HCT116 (cell line): ENCODE measurements at regions not wholly inside any gene's neighbourhood (a gene's known extent, or its start where the extent isn't known, plus 50 kb on each side); places are given as distances from the start of the nearest gene placed in this dataset.

Source experiments
- ATAC-seq: fragments of 200-7000 bp; cut with Tn5 transposase; 2 replicates; pipeline ENCODE4 v1.9.1; 2020; ENCODE audit warnings: mild to moderate bottlenecking, moderate library complexity
- BruUV-seq: library from RNA; stranded (reverse); fragments of 400-500 nt; replicated peaks from 2 replicates; lab custom pipeline; 2021; lab: Mats Ljungman, UMichigan
- CTCF ChIA-PET: fragments of 300-600 bp; sonication (Branson Sonifier 250); formaldehyde crosslinking; loops from one replicate; lab custom pipeline; 2021; ENCODE audit warnings: antibody characterized with exemption; lab: Charles Lee
- POLR2A ChIA-PET: fragments of 300-600, 350-600 bp; sonication (Branson Sonifier 250); formaldehyde crosslinking; loops from one replicate; lab custom pipeline; 2021; ENCODE audit warnings: antibody characterized with exemption; lab: Charles Lee
- RAD21 ChIA-PET, 2 experiments: fragments of 300-600 bp; sonication (Branson Sonifier 250); formaldehyde crosslinking; loops; one replicate each; lab custom pipeline; 2023; ENCODE audit warnings: low total read pairs in 2 of 2; ENCODE audit not compliant: uncharacterized antibody in 2 of 2, unreplicated experiment in 2 of 2, low non-redundant PET in 1 of 2; lab: Charles Lee
- DNase-seq: peaks from one replicate; pipeline ENCODE4 v3.0.0-alpha.2; 2010; ENCODE audit warnings: low read depth, low spot score
- H2AFZ ChIP-seq: fragments of 200-600 bp; shearing (Covaris generic), sonication (generic); 2 replicates; pipeline ENCODE4 v1.6.1; 2017; ENCODE audit warnings: low read depth, mixed run types, mixed read lengths, antibody characterized with exemption, low read length; ENCODE audit not compliant: poor library complexity, severe bottlenecking
- H3K27ac ChIP-seq: 2 replicates; pipeline ENCODE4 v1.5.1; 2012; ENCODE audit warnings: low read depth, low read length
- H3K27me3 ChIP-seq: fragments of 200-600 bp; sonication (generic); 2 replicates; pipeline ENCODE4 v1.6.1; 2016; ENCODE audit warnings: mixed run types, low read length, mixed read lengths; ENCODE audit not compliant: insufficient read depth
- H3K36me3 ChIP-seq, 2 experiments: fragments of 200-500 bp in 1 of 2; fragments of 200-600 bp in 1 of 2; sonication (Bioruptor generic) in 1 of 2; sonication (generic) in 1 of 2; 2 replicates each; pipeline versions ENCODE4 v1.5.1 to v1.6.1; 2014 to 2016; ENCODE audit warnings: low read length in 2 of 2, inconsistent platforms in 1 of 2, mixed read lengths in 1 of 2, mixed run types in 1 of 2; ENCODE audit not compliant: insufficient read depth in 2 of 2, control insufficient read depth in 1 of 2
- H3K4me1 ChIP-seq, 2 experiments: fragments of 200-600 bp in 1 of 2; sonication (generic) in 1 of 2; 2 replicates each; pipeline versions ENCODE4 v1.5.1 to v1.6.1; 2012 to 2017; ENCODE audit warnings: low read length in 2 of 2, inconsistent platforms in 1 of 2, mild to moderate bottlenecking in 1 of 2, mixed read lengths in 1 of 2, mixed run types in 1 of 2, moderate library complexity in 1 of 2; ENCODE audit not compliant: insufficient read depth in 2 of 2, control insufficient read depth in 1 of 2
- H3K4me2 ChIP-seq: fragments of 200-600 bp; sonication (generic); 2 replicates; pipeline ENCODE4 v1.6.1; 2017; ENCODE audit warnings: mixed run types, low read length, mixed read lengths
- H3K4me3 ChIP-seq, 2 experiments: fragments of 200-600 bp in 1 of 2; sonication (generic) in 1 of 2; replicated peaks in 1 of 2; 2 replicates each; pipeline ENCODE4 v1.5.1; 2011 to 2016; ENCODE audit warnings: low read length in 2 of 2, control low read depth in 1 of 2, low read depth in 1 of 2, mild to moderate bottlenecking in 1 of 2, mixed read lengths in 1 of 2, mixed run types in 1 of 2
- H3K79me2 ChIP-seq: fragments of 200-600 bp; sonication (generic); 2 replicates; pipeline ENCODE4 v1.6.1; 2017; ENCODE audit warnings: mild to moderate bottlenecking, mixed run types, low read length, moderate library complexity, mixed read lengths; ENCODE audit not compliant: insufficient read depth
- H3K9ac ChIP-seq: fragments of 200-600 bp; sonication (generic); 2 replicates; pipeline ENCODE4 v1.6.1; 2016; ENCODE audit warnings: low read length, mixed read lengths
- H3K9me2 ChIP-seq: fragments of 200-600 bp; sonication (generic), shearing (Covaris generic); 2 replicates; pipeline ENCODE4 v1.6.1; 2017; ENCODE audit warnings: mixed run types, mild to moderate bottlenecking, moderate library complexity; ENCODE audit not compliant: insufficient read depth
- H3K9me3 ChIP-seq, 2 experiments: fragments of 200-500 bp in 1 of 2; fragments of 200-600 bp in 1 of 2; sonication (Bioruptor generic) in 1 of 2; sonication (generic) in 1 of 2; 2 replicates each; pipeline ENCODE4 v1.6.1; 2014 to 2017; ENCODE audit warnings: low read length in 2 of 2, mixed read lengths in 2 of 2, inconsistent platforms in 1 of 2, low read depth in 1 of 2, mild to moderate bottlenecking in 1 of 2, mixed run types in 1 of 2, moderate library complexity in 1 of 2; ENCODE audit not compliant: control insufficient read depth in 1 of 2, insufficient read depth in 1 of 2
- H4K20me1 ChIP-seq: fragments of 200-600 bp; sonication (generic), shearing (Covaris generic); 2 replicates; pipeline ENCODE4 v1.6.1; 2017; ENCODE audit warnings: mixed run types, mild to moderate bottlenecking, moderate library complexity; ENCODE audit not compliant: insufficient read depth
- EGR1 ChIP-seq: IDR thresholded peaks from 2 replicates; pipeline ENCODE4 v1.6.1; 2012; ENCODE audit warnings: low read depth
- ELF1 ChIP-seq: IDR thresholded peaks from 2 replicates; pipeline ENCODE4 v1.6.1; 2012; ENCODE audit warnings: low read depth, borderline replicate concordance
- EZH2 ChIP-seq: fragments of 200-600 bp; sonication (generic); IDR thresholded peaks from 2 replicates; pipeline ENCODE4 v1.6.1; 2017; ENCODE audit warnings: antibody characterized with exemption, mixed run types
- EZH2phosphoT487 ChIP-seq: fragments of 200-600 bp; IDR thresholded peaks from 2 replicates; pipeline ENCODE4 v1.6.1; 2018; ENCODE audit warnings: antibody characterized with exemption, borderline replicate concordance
- JUND ChIP-seq: IDR thresholded peaks from 2 replicates; pipeline ENCODE4 v1.6.1; 2012
- POLR2A ChIP-seq: IDR thresholded peaks from 2 replicates; pipeline ENCODE4 v1.7.0; 2011; ENCODE audit warnings: borderline replicate concordance; ENCODE audit not compliant: insufficient read depth, insufficient read length; ENCODE audit errors: extremely low read depth
- POLR2AphosphoS5 ChIP-seq: IDR thresholded peaks from 2 replicates; pipeline ENCODE4 v1.6.1; 2011; ENCODE audit warnings: mild to moderate bottlenecking, low read depth, low read length, moderate library complexity
- RAD21 ChIP-seq: IDR thresholded peaks from 2 replicates; pipeline ENCODE4 v1.6.1; 2012; ENCODE audit warnings: low read depth, mild to moderate bottlenecking
- SIN3A ChIP-seq: IDR thresholded peaks from 2 replicates; pipeline ENCODE4 v1.6.1; 2012; ENCODE audit warnings: low read depth
- SP1 ChIP-seq: IDR thresholded peaks from 2 replicates; pipeline ENCODE4 v1.6.1; 2012; ENCODE audit warnings: low read depth
- SRF ChIP-seq: IDR thresholded peaks from 2 replicates; pipeline ENCODE4 v1.6.1; 2012; ENCODE audit warnings: low read depth
- TCF7L2 ChIP-seq: IDR thresholded peaks from 2 replicates; pipeline ENCODE4 v1.7.0; 2011; ENCODE audit warnings: borderline replicate concordance, inconsistent platforms; ENCODE audit not compliant: insufficient read depth, insufficient read length; ENCODE audit errors: extremely low read depth
- ZFX ChIP-seq: fragments of 450-650 bp; IDR thresholded peaks from 2 replicates; pipeline ENCODE4 v1.6.1; 2017
- intact Hi-C: fragments of 100-400 bp; cut with micrococcal nuclease; formaldehyde crosslinking; loops from 2 replicates; pipeline ENCODE4 v1.10.0; 2022
- TF ChIP-seq, protein P1 (sequence below), 3 experiments: fragments of 200-600 bp in 1 of 3; sonication (generic) in 1 of 3; IDR thresholded peaks in 2 of 3; conservative IDR thresholded peaks in 1 of 3; 2 replicates each; pipeline ENCODE4 v1.5.1; 2012 to 2017; ENCODE audit warnings: low read depth in 2 of 3, low read length in 2 of 3, antibody characterized with exemption in 1 of 3, borderline replicate concordance in 1 of 3, control low read depth in 1 of 3, mild to moderate bottlenecking in 1 of 3, mixed read lengths in 1 of 3, mixed run types in 1 of 3, moderate library complexity in 1 of 3; ENCODE audit not compliant: insufficient read depth in 1 of 3
- TF ChIP-seq, protein P2 (sequence below): IDR thresholded peaks from 2 replicates; pipeline ENCODE4 v1.6.1; 2012
- TF ChIP-seq, protein P3 (sequence below): IDR thresholded peaks from 2 replicates; pipeline ENCODE4 v1.6.1; 2012

DNA sequence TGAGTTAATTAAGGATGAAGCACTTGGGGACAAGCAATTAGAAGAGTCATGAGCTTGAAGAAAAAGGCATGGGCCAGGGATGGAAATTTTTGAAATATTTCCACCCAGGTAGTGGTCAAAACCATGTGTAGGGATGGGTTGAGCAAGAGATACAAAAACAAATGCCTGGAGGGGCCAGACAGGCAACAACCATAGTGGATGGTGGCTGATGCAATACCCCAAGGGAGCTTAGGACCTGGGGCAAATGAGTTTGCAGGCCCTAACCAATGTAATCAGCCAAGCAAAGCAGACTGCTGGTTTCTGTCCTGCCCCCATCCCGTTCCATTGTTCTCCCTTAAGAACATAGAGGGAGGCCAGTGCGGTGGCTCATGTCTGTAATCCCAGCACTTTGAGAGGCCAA is 119.1 kb upstream of the FGGY start:
- TF ChIP-seq POLR2A, result no peak
- no peak for TF ChIP-seq SIN3A
- no peak for TF ChIP-seq POLR2AphosphoS5
- no peak for TF ChIP-seq SP1
- TF ChIP-seq, protein P1, sequence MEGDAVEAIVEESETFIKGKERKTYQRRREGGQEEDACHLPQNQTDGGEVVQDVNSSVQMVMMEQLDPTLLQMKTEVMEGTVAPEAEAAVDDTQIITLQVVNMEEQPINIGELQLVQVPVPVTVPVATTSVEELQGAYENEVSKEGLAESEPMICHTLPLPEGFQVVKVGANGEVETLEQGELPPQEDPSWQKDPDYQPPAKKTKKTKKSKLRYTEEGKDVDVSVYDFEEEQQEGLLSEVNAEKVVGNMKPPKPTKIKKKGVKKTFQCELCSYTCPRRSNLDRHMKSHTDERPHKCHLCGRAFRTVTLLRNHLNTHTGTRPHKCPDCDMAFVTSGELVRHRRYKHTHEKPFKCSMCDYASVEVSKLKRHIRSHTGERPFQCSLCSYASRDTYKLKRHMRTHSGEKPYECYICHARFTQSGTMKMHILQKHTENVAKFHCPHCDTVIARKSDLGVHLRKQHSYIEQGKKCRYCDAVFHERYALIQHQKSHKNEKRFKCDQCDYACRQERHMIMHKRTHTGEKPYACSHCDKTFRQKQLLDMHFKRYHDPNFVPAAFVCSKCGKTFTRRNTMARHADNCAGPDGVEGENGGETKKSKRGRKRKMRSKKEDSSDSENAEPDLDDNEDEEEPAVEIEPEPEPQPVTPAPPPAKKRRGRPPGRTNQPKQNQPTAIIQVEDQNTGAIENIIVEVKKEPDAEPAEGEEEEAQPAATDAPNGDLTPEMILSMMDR (IDR thresholded peaks at IDR 0.05 in 2 of 3, conservative IDR thresholded peaks at IDR 0.05 in 1 of 3; ENCODE audit: borderline replicate concordance in 1 of 3, insufficient read depth in 1 of 3, low read depth in 2 of 3, low read length in 2 of 3), result no peak
- no peak for TF ChIP-seq SRF
- TF ChIP-seq EZH2phosphoT487, result no peak
- TF ChIP-seq JUND, result no peak
- CTCF ChIA-PET, result no interaction called here
- POLR2A ChIA-PET, result no interaction called here

DNA sequence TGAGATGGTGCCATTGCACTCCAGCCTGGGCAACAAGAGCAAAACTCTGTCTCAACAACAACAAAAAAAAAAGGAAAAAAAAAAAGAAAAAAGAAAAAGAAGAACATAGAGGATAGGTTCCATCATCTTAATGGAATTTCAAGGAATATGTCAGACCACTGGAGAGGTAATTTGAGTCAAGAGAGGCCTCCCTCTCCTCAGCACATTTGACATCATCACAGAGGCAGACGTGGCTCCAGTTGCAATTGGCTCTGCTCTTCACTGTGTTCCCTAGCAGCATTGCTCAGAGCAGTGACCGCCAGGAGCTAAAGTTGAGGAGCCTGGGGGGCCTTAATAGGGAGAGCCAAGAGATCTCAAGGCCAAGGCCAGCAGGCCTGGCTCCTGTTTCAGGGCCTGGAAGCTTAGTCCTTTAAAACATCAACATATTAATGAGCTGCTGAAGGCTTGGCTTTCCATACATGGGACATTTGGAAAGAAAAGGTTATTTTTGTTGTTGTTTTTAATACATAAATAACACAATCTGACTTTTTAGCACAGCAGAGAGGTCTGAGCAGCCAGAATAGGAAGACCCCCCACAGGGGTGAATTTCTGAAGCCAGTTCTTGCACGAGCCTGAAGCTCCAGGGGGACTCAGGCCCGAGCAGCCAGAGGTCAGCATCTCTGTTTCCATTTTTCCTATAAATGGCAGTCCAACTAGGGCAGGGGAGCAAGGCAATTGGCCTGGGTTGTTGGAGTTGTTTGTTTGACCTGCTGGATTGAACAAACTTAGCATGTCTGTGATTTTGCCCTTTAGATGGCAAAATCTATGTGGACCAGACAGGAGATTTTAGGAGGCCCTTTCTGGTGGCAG is 118.3 kb upstream of the FGGY start:
- intact Hi-C loops, result no loop called here
- no peak for ATAC-seq
- CTCF ChIA-PET, result no interaction called here
- TF ChIP-seq ZFX (no peak), EZH2 (no peak), RAD21 (no peak), SIN3A (no peak), EZH2phosphoT487 (no peak), EGR1 (no peak), ELF1 (no peak), TCF7L2 (no peak), JUND (no peak)
- TF ChIP-seq, protein P2, sequence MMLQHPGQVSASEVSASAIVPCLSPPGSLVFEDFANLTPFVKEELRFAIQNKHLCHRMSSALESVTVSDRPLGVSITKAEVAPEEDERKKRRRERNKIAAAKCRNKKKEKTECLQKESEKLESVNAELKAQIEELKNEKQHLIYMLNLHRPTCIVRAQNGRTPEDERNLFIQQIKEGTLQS, result no peak
- TF ChIP-seq, protein P1 (IDR thresholded peaks at IDR 0.05 in 2 of 3, conservative IDR thresholded peaks at IDR 0.05 in 1 of 3; ENCODE audit: borderline replicate concordance in 1 of 3, insufficient read depth in 1 of 3, low read depth in 2 of 3, low read length in 2 of 3), result no peak
- TF ChIP-seq, protein P3, sequence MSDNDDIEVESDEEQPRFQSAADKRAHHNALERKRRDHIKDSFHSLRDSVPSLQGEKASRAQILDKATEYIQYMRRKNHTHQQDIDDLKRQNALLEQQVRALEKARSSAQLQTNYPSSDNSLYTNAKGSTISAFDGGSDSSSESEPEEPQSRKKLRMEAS, result no peak

More for the DNA sequence above, 119.1 kb upstream of the FGGY start:
- Histone ChIP-seq H3K9me3 (no peaks in the 10 kb centered on the region), H3K27ac (no peak overlapping the region), H3K9me2 (no peaks in the 10 kb centered on the region), H3K36me3 (no peaks in the 10 kb centered on the region), H3K9ac (no peak overlapping the region), H2AFZ (no peak overlapping the region), H3K27me3 (no peaks in the 10 kb centered on the region), H3K4me1 (no peaks in the 10 kb centered on the region), H3K4me2 (no peak overlapping the region), H3K79me2 (no peaks in the 10 kb centered on the region), H4K20me1 (no peaks in the 10 kb centered on the region), H3K4me3 (no peak overlapping the region)
- ATAC-seq (no peak), DNase-seq (no peak)
- RAD21 ChIA-PET, result no interaction called here
- BruUV-seq, result no TSS peak
- intact Hi-C loops, result no loop called here

More for the DNA sequence above, 118.3 kb upstream of the FGGY start:
- no TSS peak for BruUV-seq
- no peak overlapping the region for H3K9ac ChIP-seq
- DNase-seq, result no peak
- no peak overlapping the region for H2AFZ ChIP-seq
- no peaks in the 10 kb centered on the region for H3K9me2 ChIP-seq
- no peaks in the 10 kb centered on the region for H3K79me2 ChIP-seq
- no peaks in the 10 kb centered on the region for H3K4me1 ChIP-seq
- H3K27ac ChIP-seq, result no peak overlapping the region
- H3K4me3 ChIP-seq, result no peak overlapping the region
- H4K20me1 ChIP-seq, result no peaks in the 10 kb centered on the region
- no peaks in the 10 kb centered on the region for H3K36me3 ChIP-seq
- ChIA-PET POLR2A (no interaction called here), RAD21 (no interaction called here)
- H3K4me2 ChIP-seq, result no peak overlapping the region
- H3K27me3 ChIP-seq, result no peaks in the 10 kb centered on the region
- H3K9me3 ChIP-seq, result no peaks in the 10 kb centered on the region
